Subcutaneous abdominal adipose tissue (tissue), 5 donors: ENCODE measurements at regions not wholly inside any gene's neighbourhood (a gene's known extent, or its start where the extent isn't known, plus 50 kb on each side); places are given as distances from the start of the nearest gene placed in this dataset.

Experiments
- H3K27ac ChIP-seq: one replicate; pipeline ENCODE4 v1.7.0; 2013; ENCODE audit warnings: low read depth, mild to moderate bottlenecking, inconsistent platforms, low read length, moderate library complexity
- H3K27me3 ChIP-seq, 5 donors: one replicate each; pipeline ENCODE4 v1.7.0; 2013; ENCODE audit warnings: low read length in 5 of 5, inconsistent platforms in 1 of 5; ENCODE audit not compliant: control insufficient read depth in 5 of 5, insufficient read depth in 4 of 5
- H3K36me3 ChIP-seq, 5 donors: one replicate each; pipeline ENCODE4 v1.7.0; 2013; ENCODE audit warnings: low read length in 5 of 5; ENCODE audit not compliant: control insufficient read depth in 5 of 5, insufficient read depth in 5 of 5
- H3K4me1 ChIP-seq, 5 donors: one replicate each; pipeline ENCODE4 v1.7.0; 2013; ENCODE audit warnings: low read length in 5 of 5, mild to moderate bottlenecking in 3 of 5, moderate library complexity in 1 of 5; ENCODE audit not compliant: control insufficient read depth in 5 of 5, insufficient read depth in 5 of 5
- H3K4me3 ChIP-seq, 5 donors: one replicate each; pipeline ENCODE4 v1.7.0; 2013; ENCODE audit warnings: low read length in 5 of 5, low read depth in 1 of 5
- H3K9ac ChIP-seq, 5 donors: one replicate each; pipeline ENCODE4 v1.7.0; 2013; ENCODE audit warnings: low read length in 5 of 5, mild to moderate bottlenecking in 4 of 5, moderate library complexity in 3 of 5
- H3K9me3 ChIP-seq, 5 donors: one replicate each; pipeline ENCODE4 v1.7.0; 2013; ENCODE audit warnings: low read length in 5 of 5; ENCODE audit not compliant: control insufficient read depth in 5 of 5
- donor health status: healthy.
- donor health status: healthy.
- donor health status: healthy.
- donor health status: healthy.
- donor health status: healthy.

DNA sequence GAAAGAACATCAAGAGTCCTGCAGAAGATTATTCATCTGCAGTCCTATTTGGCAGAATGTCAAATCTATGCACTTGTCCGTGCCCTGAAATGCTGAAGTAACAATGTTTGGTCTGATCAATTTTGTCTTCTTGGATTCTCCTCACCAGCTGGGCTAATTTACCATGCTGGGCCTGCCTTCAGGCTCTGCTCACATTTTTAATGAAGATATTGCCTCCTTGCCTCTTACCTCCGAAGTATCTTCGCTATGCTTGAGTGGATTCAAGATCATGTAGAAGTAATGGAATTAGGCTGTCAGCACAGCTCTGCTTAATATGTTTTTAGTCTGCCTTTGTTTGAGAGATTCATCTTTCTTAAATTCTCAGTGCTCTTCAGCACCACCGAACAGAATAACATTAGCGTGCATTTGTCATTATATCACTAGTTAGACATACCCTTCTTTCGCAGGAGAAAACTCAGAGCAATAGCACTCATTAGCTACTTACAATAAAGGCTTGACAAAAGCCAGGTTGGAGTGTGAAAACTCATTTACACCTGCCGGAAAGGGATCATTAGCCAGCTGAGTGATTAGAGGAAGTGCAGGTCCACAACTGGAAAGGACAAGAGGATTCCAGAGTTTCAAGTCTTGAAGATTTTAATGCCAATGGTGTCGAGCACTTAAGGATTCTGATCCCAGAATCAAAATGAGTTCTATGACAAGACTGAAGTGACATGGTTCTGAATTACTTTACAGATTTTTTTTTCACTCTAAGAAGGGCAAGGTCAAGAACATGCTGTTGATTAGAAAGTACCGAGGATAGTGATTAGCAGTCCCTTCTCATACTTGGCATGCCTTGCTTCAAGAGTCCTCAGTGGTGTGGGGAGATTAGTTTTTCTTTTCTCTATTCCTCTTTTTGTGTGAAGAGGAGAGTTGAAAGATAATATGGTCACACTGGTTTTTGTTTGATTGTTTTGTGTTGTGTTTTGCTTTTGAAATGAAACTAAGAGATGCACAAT, 405.6 kb upstream of the TOM1L1 start:
- H3K27me3 ChIP-seq: no peaks in the 10 kb centered on the region
- no peak overlapping the region for H3K4me3 ChIP-seq
- H3K9me3 ChIP-seq: peaks cover 0 to 3% (median 0%) of the 10 kb centered on the region in 5 donors
- no peak overlapping the region for H3K27ac ChIP-seq
- H3K9ac ChIP-seq: no peak overlapping the region
- H3K36me3 ChIP-seq: no peaks in the 10 kb centered on the region
- H3K4me1 ChIP-seq: no peaks in the 10 kb centered on the region

- Histone ChIP-seq H3K27me3 (no peaks in the 10 kb centered on the region), H3K9me3 (no peaks in the 10 kb centered on the region), H3K4me3 (no peak overlapping the region), H3K9ac (no peak overlapping the region), H3K27ac (no peak overlapping the region), H3K4me1 (no peaks in the 10 kb centered on the region), H3K36me3 (no peaks in the 10 kb centered on the region)
Measured at GRCh38 chr17:54505404-54505803, 395.2 kb upstream of the TOM1L1 start.

- Histone ChIP-seq H3K9me3 (peaks cover 0 to 3% (median 0%) of the 10 kb centered on the region in 5 donors), H3K4me3 (no peak overlapping the region), H3K27me3 (no peaks in the 10 kb centered on the region), H3K36me3 (no peaks in the 10 kb centered on the region), H3K27ac (no peak overlapping the region), H3K9ac (no peak overlapping the region), H3K4me1 (no peaks in the 10 kb centered on the region)
Measured at GRCh38 chr17:54518706-54519105, 381.9 kb upstream of the TOM1L1 start.

DNA sequence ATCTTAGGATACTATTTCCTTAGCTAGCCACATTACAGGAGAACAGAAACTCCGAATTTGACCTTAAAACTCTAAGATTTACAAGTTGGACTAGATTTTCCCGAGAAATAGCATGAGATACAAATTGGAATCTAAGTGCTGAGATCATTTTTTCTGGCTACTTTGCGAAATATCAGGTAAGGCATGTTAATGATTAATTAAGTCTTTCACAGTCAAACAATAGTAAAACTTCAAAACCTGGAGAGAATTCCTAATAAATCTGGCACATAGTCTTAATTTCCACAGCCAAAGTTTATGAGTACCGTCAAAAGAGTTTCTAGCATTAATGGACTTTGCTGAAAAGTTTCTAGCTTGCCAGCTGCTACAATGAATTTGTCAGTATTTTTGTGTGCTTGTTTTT, 379.5 kb upstream of the TOM1L1 start:
- Histone ChIP-seq H3K4me3 (no peak overlapping the region), H3K4me1 (no peaks in the 10 kb centered on the region), H3K9me3 (peaks cover 0 to 3% (median 0%) of the 10 kb centered on the region in 5 donors), H3K36me3 (no peaks in the 10 kb centered on the region), H3K9ac (no peak overlapping the region), H3K27ac (no peak overlapping the region), H3K27me3 (no peaks in the 10 kb centered on the region)

DNA sequence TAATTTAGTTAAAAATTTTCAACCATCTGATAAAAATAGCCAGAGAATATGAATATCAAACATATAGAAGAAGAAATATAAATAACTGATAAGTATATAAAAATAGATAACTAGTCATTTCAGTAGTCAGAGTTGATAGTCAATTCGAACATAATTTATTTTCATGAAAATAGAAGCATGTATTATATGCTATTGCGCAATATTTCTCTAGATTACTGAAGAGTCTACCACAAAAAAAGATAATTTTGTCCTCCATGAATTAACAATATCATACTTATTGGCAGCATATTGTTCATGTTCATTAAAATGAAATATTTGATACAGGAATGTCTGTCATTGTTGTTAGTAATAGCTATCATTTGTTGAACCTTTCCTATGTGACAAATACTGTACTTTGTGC, 376.2 kb upstream of the TOM1L1 start:
- no peaks in the 10 kb centered on the region for H3K27me3 ChIP-seq
- H3K9me3 ChIP-seq: no peaks in the 10 kb centered on the region
- no peaks in the 10 kb centered on the region for H3K4me1 ChIP-seq
- no peak overlapping the region for H3K27ac ChIP-seq
- no peaks in the 10 kb centered on the region for H3K36me3 ChIP-seq
- no peak overlapping the region for H3K9ac ChIP-seq
- no peak overlapping the region for H3K4me3 ChIP-seq

DNA sequence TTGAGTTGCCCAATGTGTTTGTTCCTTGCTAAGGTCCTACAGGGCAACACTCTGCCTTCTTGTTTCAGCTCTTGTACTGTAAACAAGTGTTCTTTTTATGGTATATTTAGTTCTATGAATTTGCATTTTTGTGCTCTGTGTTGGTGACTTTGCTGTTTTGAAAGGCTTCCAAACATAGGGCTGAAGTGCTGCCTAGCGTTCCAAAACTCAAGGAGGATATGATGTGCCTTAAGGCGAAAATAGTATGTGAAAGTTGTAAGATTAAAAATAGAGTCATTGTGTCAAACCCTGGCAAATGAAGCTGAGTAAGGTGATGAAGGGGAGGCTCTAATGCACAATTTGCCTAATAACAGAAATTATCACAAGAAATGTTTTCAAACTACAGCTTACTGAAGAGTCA, 372.7 kb upstream of the TOM1L1 start:
- no peaks in the 10 kb centered on the region for H3K4me1 ChIP-seq
- H3K27me3 ChIP-seq: no peaks in the 10 kb centered on the region
- no peak overlapping the region for H3K27ac ChIP-seq
- no peak overlapping the region for H3K9ac ChIP-seq
- H3K36me3 ChIP-seq: no peaks in the 10 kb centered on the region
- H3K4me3 ChIP-seq: no peak overlapping the region
- H3K9me3 ChIP-seq: no peaks in the 10 kb centered on the region

DNA sequence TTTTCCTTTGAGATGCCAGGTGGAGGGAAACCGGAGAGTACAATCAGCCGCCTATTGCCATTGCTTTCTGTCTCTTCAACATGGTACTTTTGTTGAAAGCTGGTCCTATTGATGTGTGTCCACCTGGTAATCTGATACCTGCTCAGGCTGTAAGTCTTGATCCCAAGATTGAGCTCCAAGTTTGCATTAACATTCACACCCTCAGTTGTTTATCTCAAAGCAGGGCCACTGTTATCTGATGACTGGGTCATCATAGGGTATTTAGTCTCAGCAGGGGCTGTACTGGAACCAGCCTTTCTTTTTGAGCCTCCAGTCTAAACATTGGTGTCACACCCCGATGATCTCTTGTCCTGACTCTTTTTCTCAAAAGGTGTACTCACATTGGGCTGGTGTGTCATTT, 370.3 kb upstream of the TOM1L1 start:
- no peaks in the 10 kb centered on the region for H3K9me3 ChIP-seq
- H3K36me3 ChIP-seq: no peaks in the 10 kb centered on the region
- H3K9ac ChIP-seq: no peak overlapping the region
- H3K4me1 ChIP-seq: no peaks in the 10 kb centered on the region
- no peak overlapping the region for H3K4me3 ChIP-seq
- H3K27ac ChIP-seq: no peak overlapping the region
- no peaks in the 10 kb centered on the region for H3K27me3 ChIP-seq

- Histone ChIP-seq H3K4me3 (no peak overlapping the region), H3K36me3 (no peaks in the 10 kb centered on the region), H3K9me3 (peaks cover 0 to 3% (median 0%) of the 10 kb centered on the region in 5 donors), H3K27me3 (peaks cover 0 to 2% (median 0%) of the 10 kb centered on the region in 5 donors), H3K27ac (no peak overlapping the region), H3K9ac (no peak overlapping the region), H3K4me1 (no peaks in the 10 kb centered on the region)
Measured at GRCh38 chr17:54536306-54536705, 364.3 kb upstream of the TOM1L1 start.

DNA sequence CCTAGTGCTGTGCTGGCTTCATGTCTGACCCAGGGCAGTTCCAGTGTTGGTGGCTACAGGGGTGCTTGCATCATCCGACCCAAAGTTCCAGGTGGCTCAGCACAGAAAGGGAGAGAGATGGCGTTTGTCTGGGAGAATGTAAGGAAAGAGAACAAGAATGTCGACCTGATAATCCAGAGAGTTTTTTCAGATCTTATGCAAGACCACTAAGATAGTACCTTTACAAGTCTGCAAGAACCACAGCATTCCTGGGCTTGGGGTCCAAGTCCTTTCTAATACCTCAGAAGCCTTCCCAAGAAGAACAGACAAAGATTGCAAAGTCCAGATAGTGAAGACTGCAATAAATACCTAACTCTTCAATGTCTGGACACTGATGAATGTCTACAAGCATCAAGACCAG, 363.0 kb upstream of the TOM1L1 start:
- Histone ChIP-seq H3K9me3 (peaks cover 0 to 3% (median 0%) of the 10 kb centered on the region in 5 donors), H3K4me1 (no peaks in the 10 kb centered on the region), H3K4me3 (no peak overlapping the region)

DNA sequence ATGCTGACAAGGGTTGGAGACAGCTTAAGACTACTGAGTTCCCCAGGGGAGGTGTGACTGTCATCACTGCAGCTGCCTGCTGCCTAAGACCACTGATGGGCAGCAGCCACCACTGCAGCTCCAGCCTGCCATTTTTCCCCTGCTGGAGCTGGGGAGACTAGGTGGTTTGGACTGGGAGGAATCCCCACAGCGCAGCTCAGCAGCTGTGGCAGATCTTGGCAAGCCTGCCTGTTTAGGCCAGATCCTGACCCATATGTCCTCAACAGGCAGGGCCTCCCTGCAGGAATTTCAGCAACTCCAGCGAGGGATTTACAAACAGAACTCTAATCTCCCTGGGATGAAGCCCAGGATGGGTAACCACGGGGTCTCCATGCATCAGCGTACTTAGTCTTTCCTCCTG, 356.4 kb upstream of the TOM1L1 start:
- Histone ChIP-seq H3K9ac (no peak overlapping the region), H3K27me3 (no peaks in the 10 kb centered on the region), H3K36me3 (no peaks in the 10 kb centered on the region), H3K4me1 (no peaks in the 10 kb centered on the region), H3K9me3 (no peaks in the 10 kb centered on the region), H3K4me3 (no peak overlapping the region), H3K27ac (no peak overlapping the region)

More for the DNA sequence above, 363.0 kb upstream of the TOM1L1 start:
- Histone ChIP-seq H3K27ac (no peak overlapping the region), H3K27me3 (peaks cover 0 to 2% (median 0%) of the 10 kb centered on the region in 5 donors), H3K36me3 (no peaks in the 10 kb centered on the region), H3K9ac (no peak overlapping the region)
